Superior temporal gyrus (tissue), 1 donor: ENCODE measurements at regions not wholly inside any gene's neighbourhood (a gene's known extent, or its start where the extent isn't known, plus 50 kb on each side); places are given as distances from the start of the nearest gene placed in this dataset.

Experiments used
- DNase-seq: peaks from one replicate; pipeline ENCODE4 v3.0.0-alpha.2; 2016; ENCODE audit errors: extremely low spot score

GRCh38 chr16:26649381-26650045 lies 417.2 kb upstream of the C16orf82 start:
- DNase-seq: no peak

GRCh38 chr16:26651464-26651863 lies 415.3 kb upstream of the C16orf82 start:
- DNase-seq: no peak

- no peak for DNase-seq
Measured at GRCh38 chr16:26651884-26652283, 414.8 kb upstream of the C16orf82 start.

GRCh38 chr16:26658486-26658885 lies 408.2 kb upstream of the C16orf82 start:
- no peak for DNase-seq

GRCh38 chr16:26658915-26659314 lies 407.8 kb upstream of the C16orf82 start:
- no peak for DNase-seq

- DNase-seq: no peak
Measured at GRCh38 chr16:26664086-26664485, 402.6 kb upstream of the C16orf82 start.

- no peak for DNase-seq
Measured at GRCh38 chr16:26665166-26665939, 401.4 kb upstream of the C16orf82 start.

GRCh38 chr16:26666486-26666885 lies 400.2 kb upstream of the C16orf82 start:
- DNase-seq: no peak

- no peak for DNase-seq
Measured at GRCh38 chr16:26667307-26667706, 399.4 kb upstream of the C16orf82 start.

- DNase-seq: no peak
Measured at GRCh38 chr16:26668026-26668425, 398.7 kb upstream of the C16orf82 start.

- DNase-seq: no peak
Measured at GRCh38 chr16:26672206-26672605, 394.5 kb upstream of the C16orf82 start.

GRCh38 chr16:26673011-26673410 lies 393.7 kb upstream of the C16orf82 start:
- no peak for DNase-seq

- no peak for DNase-seq
Measured at GRCh38 chr16:26680671-26681070, 386.1 kb upstream of the C16orf82 start.

- DNase-seq: peak; percentile 90
Measured at GRCh38 chr16:26688105-26688504, 378.6 kb upstream of the C16orf82 start.

GRCh38 chr16:26688699-26689098 lies 378.0 kb upstream of the C16orf82 start:
- no peak for DNase-seq

- no peak for DNase-seq
Measured at GRCh38 chr16:26692658-26693057, 374.1 kb upstream of the C16orf82 start.

- DNase-seq: no peak
Measured at GRCh38 chr16:26697807-26698206, 368.9 kb upstream of the C16orf82 start.

- no peak for DNase-seq
Measured at GRCh38 chr16:26700250-26700649, 366.5 kb upstream of the C16orf82 start.

GRCh38 chr16:26701243-26701886 lies 365.4 kb upstream of the C16orf82 start:
- DNase-seq: no peak

- no peak for DNase-seq
Measured at GRCh38 chr16:26705346-26705745, 361.4 kb upstream of the C16orf82 start.

- no peak for DNase-seq
Measured at GRCh38 chr16:26708428-26708827, 358.3 kb upstream of the C16orf82 start.

GRCh38 chr16:26709175-26709574 lies 357.6 kb upstream of the C16orf82 start:
- no peak for DNase-seq

- no peak for DNase-seq
Measured at GRCh38 chr16:26709754-26710153, 357.0 kb upstream of the C16orf82 start.
